Hepatocyte (in vitro differentiated cells): ENCODE measurements at regions not wholly inside any gene's neighbourhood (a gene's known extent, or its start where the extent isn't known, plus 50 kb on each side); places are given as distances from the start of the nearest gene placed in this dataset.

ENCODE experiments used
- DNase-seq: peaks from one replicate; pipeline ENCODE4 v3.0.0-alpha.2; 2016; ENCODE audit warnings: low spot score
- H2AFZ ChIP-seq: fragments of 200-600 bp; sonication (generic); 2 replicates; pipeline ENCODE4 v1.6.0; 2016; ENCODE audit warnings: antibody characterized with exemption, mild to moderate bottlenecking
- H3K27ac ChIP-seq: fragments of 200-600 bp; sonication (generic); 2 replicates; pipeline ENCODE4 v1.5.1; 2016; ENCODE audit warnings: mild to moderate bottlenecking
- H3K27me3 ChIP-seq: fragments of 200-600 bp; sonication (generic); 2 replicates; pipeline ENCODE4 v1.6.1; 2016
- H3K36me3 ChIP-seq: fragments of 200-600 bp; sonication (generic); replicated peaks from 2 replicates; pipeline ENCODE4 v1.5.1; 2016; ENCODE audit warnings: low read depth; ENCODE audit not compliant: insufficient read depth
- H3K4me1 ChIP-seq: fragments of 200-600 bp; sonication (generic); 2 replicates; pipeline ENCODE4 v1.5.1; 2016; ENCODE audit warnings: mild to moderate bottlenecking, moderate library complexity; ENCODE audit not compliant: insufficient read depth
- H3K4me2 ChIP-seq: fragments of 200-600 bp; sonication (generic); 2 replicates; pipeline ENCODE4 v1.6.0; 2016
- H3K4me3 ChIP-seq: fragments of 200-600 bp; sonication (generic); 2 replicates; pipeline ENCODE4 v1.5.1; 2016; ENCODE audit warnings: mild to moderate bottlenecking
- H3K79me2 ChIP-seq: fragments of 200-600 bp; sonication (generic); 2 replicates; pipeline ENCODE4 v1.6.0; 2017; ENCODE audit warnings: mild to moderate bottlenecking
- H3K9me2 ChIP-seq: fragments of 200-600 bp; sonication (generic); replicated peaks from 2 replicates; pipeline ENCODE4 v1.6.0; 2017; ENCODE audit warnings: mild to moderate bottlenecking; ENCODE audit not compliant: insufficient read depth
- H3K9me3 ChIP-seq: fragments of 200-600 bp; sonication (generic); 2 replicates; pipeline ENCODE4 v1.5.1; 2016; ENCODE audit warnings: low read depth, mild to moderate bottlenecking
- H4K20me1 ChIP-seq: fragments of 200-600 bp; sonication (generic); 2 replicates; pipeline ENCODE4 v1.6.0; 2016; ENCODE audit warnings: mild to moderate bottlenecking; ENCODE audit not compliant: insufficient read depth, poor library complexity, severe bottlenecking
- CTCF ChIP-seq: fragments of 200-600 bp; sonication (generic); IDR thresholded peaks from 2 replicates; pipeline ENCODE4 v1.5.1; 2016; ENCODE audit warnings: antibody characterized with exemption, mild to moderate bottlenecking; ENCODE audit not compliant: poor library complexity
- EZH2 ChIP-seq: fragments of 200-600 bp; sonication (generic); IDR thresholded peaks from 2 replicates; pipeline ENCODE4 v1.6.1; 2016; ENCODE audit warnings: antibody characterized with exemption, mild to moderate bottlenecking, borderline replicate concordance
- EZH2phosphoT487 ChIP-seq: fragments of 200-600 bp; sonication (generic); IDR thresholded peaks from one replicate; pipeline ENCODE4 v1.6.1; 2018; ENCODE audit warnings: antibody characterized with exemption, mild to moderate bottlenecking, low read depth, moderate library complexity; ENCODE audit not compliant: unreplicated experiment, severe bottlenecking
- WGBS: methylation state at CpG from one replicate; pipeline ENCODE4 v1.1.6; 2016; ENCODE audit warnings: low lambda C conversion rate; ENCODE audit errors: missing lambda C conversion rate; 5-methylcytosine and 5-hydroxymethylcytosine counted together

- Histone ChIP-seq H3K4me1 (no peaks in the 10 kb centered on the region), H3K9me2 (no peaks in the 10 kb centered on the region), H3K79me2 (peaks cover 17% of the 10 kb centered on the region), H2AFZ (no peak overlapping the region), H3K27ac (no peak overlapping the region), H3K36me3 (no peaks in the 10 kb centered on the region), H4K20me1 (no peaks in the 10 kb centered on the region), H3K4me3 (no peak overlapping the region), H3K27me3 (no peaks in the 10 kb centered on the region), H3K9me3 (no peaks in the 10 kb centered on the region), H3K4me2 (no peak overlapping the region)
- 97% methylated on average over 2 of the region's 2 CpGs for WGBS
- TF ChIP-seq EZH2phosphoT487: no peak
- no peak for TF ChIP-seq CTCF
- no peak for TF ChIP-seq EZH2
- DNase-seq: no peak
Observed at GRCh38 chr4:37537484-37537883, 148.7 kb downstream of the RELL1 start.

GRCh38 chr4:37535872-37536271, 150.3 kb downstream of the RELL1 start:
- Histone ChIP-seq H3K27me3 (no peaks in the 10 kb centered on the region), H3K36me3 (no peaks in the 10 kb centered on the region), H3K4me1 (no peaks in the 10 kb centered on the region), H3K9me3 (no peaks in the 10 kb centered on the region), H3K4me2 (no peak overlapping the region), H3K4me3 (no peak overlapping the region), H3K27ac (no peak overlapping the region), H3K79me2 (peaks cover 17% of the 10 kb centered on the region), H3K9me2 (no peaks in the 10 kb centered on the region), H4K20me1 (no peaks in the 10 kb centered on the region), H2AFZ (no peak overlapping the region)
- WGBS: 88% methylated on average over 2 of the region's 2 CpGs
- TF ChIP-seq EZH2 (no peak), EZH2phosphoT487 (no peak), CTCF (no peak)
- no peak for DNase-seq

- H3K36me3 ChIP-seq: no peaks in the 10 kb centered on the region
- H4K20me1 ChIP-seq: no peaks in the 10 kb centered on the region
- H3K27me3 ChIP-seq: no peaks in the 10 kb centered on the region
- H3K4me2 ChIP-seq: no peak overlapping the region
- H3K79me2 ChIP-seq: peaks cover 16% of the 10 kb centered on the region
- WGBS: 87% methylated on average over 6 of the region's 6 CpGs
- no peak overlapping the region for H2AFZ ChIP-seq
- no peak for DNase-seq
- no peaks in the 10 kb centered on the region for H3K9me2 ChIP-seq
- no peaks in the 10 kb centered on the region for H3K4me1 ChIP-seq
- no peaks in the 10 kb centered on the region for H3K9me3 ChIP-seq
- no peak for TF ChIP-seq EZH2phosphoT487
- no peak for TF ChIP-seq CTCF
- TF ChIP-seq EZH2: no peak
- no peak overlapping the region for H3K4me3 ChIP-seq
- no peak overlapping the region for H3K27ac ChIP-seq
Observed at GRCh38 chr4:37533286-37534033, 152.7 kb downstream of the RELL1 start.
